ENCODE measurements at regions not wholly inside any gene's neighbourhood (a gene's known extent, or its start where the extent isn't known, plus 50 kb on each side); places are given as distances from the start of the nearest gene placed in this dataset.

DNA sequence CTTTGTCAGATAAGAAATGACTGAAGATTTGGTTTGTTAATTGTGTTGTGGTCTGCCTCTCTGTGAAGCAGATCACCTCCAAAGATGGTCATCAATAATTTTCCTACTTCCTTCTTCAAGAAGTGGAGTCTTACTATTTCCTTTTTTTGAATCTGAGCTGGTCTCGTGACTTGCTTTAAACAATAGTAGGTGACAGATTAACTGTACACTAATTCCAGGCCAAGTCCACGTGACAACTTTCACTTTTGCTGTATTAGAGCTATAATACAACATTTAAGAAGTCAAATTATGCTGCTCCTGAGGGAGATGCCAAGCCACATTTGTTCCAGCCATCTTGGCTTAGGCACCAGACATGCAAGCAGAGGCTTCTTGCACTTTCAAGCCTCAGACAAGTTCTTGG, 393.8 kb upstream of the GRID2 start:
- TF ChIP-seq, protein P1, sequence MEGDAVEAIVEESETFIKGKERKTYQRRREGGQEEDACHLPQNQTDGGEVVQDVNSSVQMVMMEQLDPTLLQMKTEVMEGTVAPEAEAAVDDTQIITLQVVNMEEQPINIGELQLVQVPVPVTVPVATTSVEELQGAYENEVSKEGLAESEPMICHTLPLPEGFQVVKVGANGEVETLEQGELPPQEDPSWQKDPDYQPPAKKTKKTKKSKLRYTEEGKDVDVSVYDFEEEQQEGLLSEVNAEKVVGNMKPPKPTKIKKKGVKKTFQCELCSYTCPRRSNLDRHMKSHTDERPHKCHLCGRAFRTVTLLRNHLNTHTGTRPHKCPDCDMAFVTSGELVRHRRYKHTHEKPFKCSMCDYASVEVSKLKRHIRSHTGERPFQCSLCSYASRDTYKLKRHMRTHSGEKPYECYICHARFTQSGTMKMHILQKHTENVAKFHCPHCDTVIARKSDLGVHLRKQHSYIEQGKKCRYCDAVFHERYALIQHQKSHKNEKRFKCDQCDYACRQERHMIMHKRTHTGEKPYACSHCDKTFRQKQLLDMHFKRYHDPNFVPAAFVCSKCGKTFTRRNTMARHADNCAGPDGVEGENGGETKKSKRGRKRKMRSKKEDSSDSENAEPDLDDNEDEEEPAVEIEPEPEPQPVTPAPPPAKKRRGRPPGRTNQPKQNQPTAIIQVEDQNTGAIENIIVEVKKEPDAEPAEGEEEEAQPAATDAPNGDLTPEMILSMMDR (IDR thresholded peaks at IDR 0.05) = no peak
- TF ChIP-seq REST (IDR thresholded peaks at IDR 0.05; ENCODE audit: low read depth, low read length) (no peak), USF1 (IDR thresholded peaks at IDR 0.05; ENCODE audit: borderline replicate concordance, low read depth) (no peak), NFIC (IDR thresholded peaks at IDR 0.05; ENCODE audit: borderline replicate concordance) (no peak), EP300 (IDR thresholded peaks at IDR 0.05; ENCODE audit: borderline replicate concordance in 1 of 2, low read depth in 1 of 2, low read length in 1 of 2) (no peak), RFX5 (IDR thresholded peaks at IDR 0.05; ENCODE audit: low read length) (no peak), JUND (IDR thresholded peaks at IDR 0.05) (no peak), GABPA (IDR thresholded peaks at IDR 0.05; ENCODE audit: low read depth) (no peak), YY1 (IDR thresholded peaks at IDR 0.05; ENCODE audit: low read depth) (no peak), EZH2phosphoT487 (IDR thresholded peaks at IDR 0.05; ENCODE audit: borderline replicate concordance, low read depth) (no peak), FOSL2 (IDR thresholded peaks at IDR 0.05; ENCODE audit: borderline replicate concordance, low read depth) (no peak), SMC3 (IDR thresholded peaks at IDR 0.05; ENCODE audit: low read depth, low read length) (no peak), MAX (IDR thresholded peaks at IDR 0.05; ENCODE audit: low read depth) (no peak), SIN3A (IDR thresholded peaks at IDR 0.05; ENCODE audit: borderline replicate concordance, low read depth, low read length) (no peak)

Measured in SK-N-SH (cell line).